Kidney epithelial cell (primary cell): ENCODE measurements at regions not wholly inside any gene's neighbourhood (a gene's known extent, or its start where the extent isn't known, plus 50 kb on each side); places are given as distances from the start of the nearest gene placed in this dataset.

Experiments
- DNase-seq: peaks from one replicate; pipeline ENCODE4 v3.0.0-alpha.2; 2010; ENCODE audit warnings: low read depth
- H3K27me3 ChIP-seq: 2 replicates; pipeline ENCODE4 v1.6.0; 2011; ENCODE audit warnings: low read length; ENCODE audit not compliant: control insufficient read depth, insufficient read depth
- H3K36me3 ChIP-seq: 2 replicates; pipeline ENCODE4 v1.5.1; 2011; ENCODE audit warnings: low read length; ENCODE audit not compliant: control insufficient read depth, insufficient read depth
- H3K4me3 ChIP-seq: 2 replicates; pipeline ENCODE4 v1.5.1; 2011; ENCODE audit warnings: low read depth, mild to moderate bottlenecking, control low read depth, low read length
- TF ChIP-seq, protein P1 (sequence below): IDR thresholded peaks from 2 replicates; pipeline ENCODE4 v1.5.1; 2011; ENCODE audit warnings: mild to moderate bottlenecking, moderate library complexity, low read length, control low read depth, inconsistent platforms; ENCODE audit not compliant: insufficient read depth, poor library complexity, severe bottlenecking

DNA sequence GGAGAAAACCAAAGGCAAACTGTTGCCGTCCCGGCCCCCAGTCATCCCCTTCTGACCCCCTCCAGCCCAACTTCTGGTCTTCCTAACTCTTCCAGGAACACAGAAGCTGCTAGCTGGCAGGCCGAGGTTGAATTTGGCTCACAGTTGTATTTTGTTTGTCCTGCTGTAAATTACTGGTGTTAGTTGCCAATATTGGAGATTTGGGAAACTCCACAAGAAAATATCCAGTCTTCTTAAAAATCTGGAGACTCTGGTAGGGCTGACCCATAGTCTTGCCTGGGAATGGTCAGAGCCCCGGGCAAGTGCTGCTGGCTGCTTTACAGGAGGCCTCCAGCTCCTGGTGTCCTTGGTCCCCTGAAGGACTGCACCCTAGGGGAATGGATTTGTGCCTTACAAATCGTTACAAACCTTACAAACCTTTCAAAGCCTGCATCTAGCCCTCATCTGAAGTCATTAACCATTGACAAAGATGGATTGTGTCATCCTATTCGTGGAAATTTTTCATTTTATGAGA lies 112.0 kb upstream of the MCTP2 start:
- TF ChIP-seq, protein P1, sequence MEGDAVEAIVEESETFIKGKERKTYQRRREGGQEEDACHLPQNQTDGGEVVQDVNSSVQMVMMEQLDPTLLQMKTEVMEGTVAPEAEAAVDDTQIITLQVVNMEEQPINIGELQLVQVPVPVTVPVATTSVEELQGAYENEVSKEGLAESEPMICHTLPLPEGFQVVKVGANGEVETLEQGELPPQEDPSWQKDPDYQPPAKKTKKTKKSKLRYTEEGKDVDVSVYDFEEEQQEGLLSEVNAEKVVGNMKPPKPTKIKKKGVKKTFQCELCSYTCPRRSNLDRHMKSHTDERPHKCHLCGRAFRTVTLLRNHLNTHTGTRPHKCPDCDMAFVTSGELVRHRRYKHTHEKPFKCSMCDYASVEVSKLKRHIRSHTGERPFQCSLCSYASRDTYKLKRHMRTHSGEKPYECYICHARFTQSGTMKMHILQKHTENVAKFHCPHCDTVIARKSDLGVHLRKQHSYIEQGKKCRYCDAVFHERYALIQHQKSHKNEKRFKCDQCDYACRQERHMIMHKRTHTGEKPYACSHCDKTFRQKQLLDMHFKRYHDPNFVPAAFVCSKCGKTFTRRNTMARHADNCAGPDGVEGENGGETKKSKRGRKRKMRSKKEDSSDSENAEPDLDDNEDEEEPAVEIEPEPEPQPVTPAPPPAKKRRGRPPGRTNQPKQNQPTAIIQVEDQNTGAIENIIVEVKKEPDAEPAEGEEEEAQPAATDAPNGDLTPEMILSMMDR, result no peak
- H3K36me3 ChIP-seq, result no peaks in the 10 kb centered on the region

GRCh38 chr15:94110476-94111130 lies 120.8 kb upstream of the MCTP2 start:
- H3K27me3 ChIP-seq, result no peaks in the 10 kb centered on the region
- H3K36me3 ChIP-seq, result no peaks in the 10 kb centered on the region
- TF ChIP-seq, protein P1, result no peak
- no peak overlapping the region for H3K4me3 ChIP-seq
- DNase-seq, result no peak

More for the DNA sequence above, 112.0 kb upstream of the MCTP2 start:
- DNase-seq, result no peak
- H3K4me3 ChIP-seq, result no peak overlapping the region
- peaks cover 2% of the 10 kb centered on the region for H3K27me3 ChIP-seq

GRCh38 chr15:94107652-94108051 lies 123.7 kb upstream of the MCTP2 start:
- DNase-seq, result no peak
- TF ChIP-seq, protein P1, result no peak
- no peak overlapping the region for H3K4me3 ChIP-seq
- H3K36me3 ChIP-seq, result no peaks in the 10 kb centered on the region
- no peaks in the 10 kb centered on the region for H3K27me3 ChIP-seq

GRCh38 chr15:94105760-94106159 lies 125.6 kb upstream of the MCTP2 start:
- Histone ChIP-seq H3K4me3 (no peak overlapping the region), H3K27me3 (no peaks in the 10 kb centered on the region), H3K36me3 (no peaks in the 10 kb centered on the region)
- no peak for DNase-seq
- TF ChIP-seq, protein P1, result no peak

DNA sequence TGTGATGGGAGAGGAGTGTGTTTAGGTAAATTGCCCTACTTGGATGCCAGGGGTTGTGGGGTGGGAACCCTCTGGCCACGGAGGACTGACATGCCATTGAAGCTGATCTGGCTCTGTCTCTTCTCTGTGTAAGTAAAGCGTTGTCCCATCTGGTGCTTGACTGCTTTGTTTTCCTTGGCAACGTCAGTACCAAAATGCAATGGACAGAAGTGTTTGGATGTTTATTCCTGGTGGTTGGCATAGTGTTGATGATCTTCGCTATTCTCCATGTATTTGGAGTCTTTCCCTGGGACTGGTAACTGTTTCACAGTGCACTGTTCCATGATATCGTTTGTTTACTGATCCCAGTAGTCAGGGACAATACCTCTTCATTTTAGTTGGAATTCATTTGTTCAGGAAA lies 130.5 kb upstream of the MCTP2 start:
- Histone ChIP-seq H3K36me3 (no peaks in the 10 kb centered on the region), H3K4me3 (no peak overlapping the region), H3K27me3 (no peaks in the 10 kb centered on the region)
- DNase-seq, result no peak
- TF ChIP-seq, protein P1, result no peak

DNA sequence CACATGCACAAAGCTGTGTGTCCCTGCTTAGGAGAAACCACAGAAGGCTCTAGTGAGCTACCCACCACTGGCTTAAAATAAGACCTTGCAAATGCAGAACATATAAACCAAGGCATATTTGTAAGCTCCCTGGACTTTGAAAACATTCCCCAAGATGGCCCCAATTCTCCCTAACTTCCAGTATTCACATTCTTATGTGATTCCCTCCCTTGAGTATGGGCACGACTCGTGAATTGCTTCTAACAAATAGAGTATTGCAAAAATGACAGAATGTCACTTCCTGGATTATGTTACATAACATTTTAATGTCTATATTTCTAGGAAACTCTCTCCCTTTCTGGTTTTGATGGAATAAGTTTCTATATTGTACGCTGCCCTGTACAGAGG lies 131.8 kb upstream of the MCTP2 start:
- Histone ChIP-seq H3K4me3 (no peak overlapping the region), H3K27me3 (no peaks in the 10 kb centered on the region), H3K36me3 (no peaks in the 10 kb centered on the region)
- DNase-seq, result no peak
- TF ChIP-seq, protein P1, result no peak
